Ishikawa (cell line): ENCODE measurements at regions not wholly inside any gene's neighbourhood (a gene's known extent, or its start where the extent isn't known, plus 50 kb on each side); places are given as distances from the start of the nearest gene placed in this dataset.

Experiments used
- CEBPB ChIP-seq: IDR thresholded peaks from 2 replicates; pipeline ENCODE4 v1.6.1; 2012
- CREB1 ChIP-seq: IDR thresholded peaks from 2 replicates; pipeline ENCODE4 v1.6.1; 2012; ENCODE audit warnings: low read depth
- EGR1 ChIP-seq: IDR thresholded peaks from 2 replicates; pipeline ENCODE4 v1.6.1; 2012
- EP300 ChIP-seq: IDR thresholded peaks from 2 replicates; pipeline ENCODE4 v1.6.1; 2012; ENCODE audit warnings: borderline replicate concordance
- FOXM1 ChIP-seq: IDR thresholded peaks from 2 replicates; pipeline ENCODE4 v1.6.1; 2012; ENCODE audit warnings: low read depth, borderline replicate concordance
- NFIC ChIP-seq: IDR thresholded peaks from 2 replicates; pipeline ENCODE4 v1.6.1; 2012
- RAD21 ChIP-seq: IDR thresholded peaks from 2 replicates; pipeline ENCODE4 v1.6.1; 2012; ENCODE audit warnings: low read depth
- REST ChIP-seq: IDR thresholded peaks from 2 replicates; pipeline ENCODE4 v1.6.1; 2012; ENCODE audit warnings: low read depth, mild to moderate bottlenecking
- TAF1 ChIP-seq: IDR thresholded peaks from 2 replicates; pipeline ENCODE4 v1.6.1; 2012; ENCODE audit warnings: low read depth, mild to moderate bottlenecking
- TCF12 ChIP-seq: IDR thresholded peaks from 2 replicates; pipeline ENCODE4 v1.6.1; 2012; ENCODE audit warnings: low read depth
- TEAD4 ChIP-seq: IDR thresholded peaks from 2 replicates; pipeline ENCODE4 v1.6.1; 2012
- YY1 ChIP-seq: IDR thresholded peaks from 2 replicates; pipeline ENCODE4 v1.6.1; 2012; ENCODE audit warnings: low read depth
- ZBTB7A ChIP-seq: IDR thresholded peaks from 2 replicates; pipeline ENCODE4 v1.6.1; 2012; ENCODE audit warnings: low read depth
- TF ChIP-seq, protein P1 (sequence below): IDR thresholded peaks from 2 replicates; pipeline ENCODE4 v1.6.1; 2012
- TF ChIP-seq, protein P2 (sequence below): IDR thresholded peaks from 2 replicates; pipeline ENCODE4 v1.6.1; 2012

- no peak for TF ChIP-seq TEAD4
- TF ChIP-seq TCF12 = no peak
- TF ChIP-seq REST = no peak
- TF ChIP-seq CREB1 = no peak
- TF ChIP-seq EP300 = no peak
- TF ChIP-seq, protein P1, sequence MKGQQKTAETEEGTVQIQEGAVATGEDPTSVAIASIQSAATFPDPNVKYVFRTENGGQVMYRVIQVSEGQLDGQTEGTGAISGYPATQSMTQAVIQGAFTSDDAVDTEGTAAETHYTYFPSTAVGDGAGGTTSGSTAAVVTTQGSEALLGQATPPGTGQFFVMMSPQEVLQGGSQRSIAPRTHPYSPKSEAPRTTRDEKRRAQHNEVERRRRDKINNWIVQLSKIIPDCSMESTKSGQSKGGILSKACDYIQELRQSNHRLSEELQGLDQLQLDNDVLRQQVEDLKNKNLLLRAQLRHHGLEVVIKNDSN = no peak
- no peak for TF ChIP-seq NFIC
- TF ChIP-seq RAD21 = no peak
- TF ChIP-seq ZBTB7A = no peak
- no peak for TF ChIP-seq CEBPB
- TF ChIP-seq TAF1 = no peak
- TF ChIP-seq FOXM1 = no peak
- TF ChIP-seq YY1 = no peak
- no peak for TF ChIP-seq EGR1
- TF ChIP-seq, protein P2, sequence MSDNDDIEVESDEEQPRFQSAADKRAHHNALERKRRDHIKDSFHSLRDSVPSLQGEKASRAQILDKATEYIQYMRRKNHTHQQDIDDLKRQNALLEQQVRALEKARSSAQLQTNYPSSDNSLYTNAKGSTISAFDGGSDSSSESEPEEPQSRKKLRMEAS = no peak
Observed at GRCh38 chr13:37944081-37944868, 74.7 kb upstream of the TRPC4 start.

GRCh38 chr13:37942929-37943328, 73.4 kb upstream of the TRPC4 start:
- TF ChIP-seq TEAD4 = no peak
- no peak for TF ChIP-seq EGR1
- TF ChIP-seq RAD21 = no peak
- TF ChIP-seq EP300 = no peak
- no peak for TF ChIP-seq TAF1
- no peak for TF ChIP-seq ZBTB7A
- no peak for TF ChIP-seq YY1
- no peak for TF ChIP-seq CREB1
- TF ChIP-seq FOXM1 = no peak
- no peak for TF ChIP-seq TCF12
- no peak for TF ChIP-seq REST
- TF ChIP-seq, protein P2 = no peak

DNA sequence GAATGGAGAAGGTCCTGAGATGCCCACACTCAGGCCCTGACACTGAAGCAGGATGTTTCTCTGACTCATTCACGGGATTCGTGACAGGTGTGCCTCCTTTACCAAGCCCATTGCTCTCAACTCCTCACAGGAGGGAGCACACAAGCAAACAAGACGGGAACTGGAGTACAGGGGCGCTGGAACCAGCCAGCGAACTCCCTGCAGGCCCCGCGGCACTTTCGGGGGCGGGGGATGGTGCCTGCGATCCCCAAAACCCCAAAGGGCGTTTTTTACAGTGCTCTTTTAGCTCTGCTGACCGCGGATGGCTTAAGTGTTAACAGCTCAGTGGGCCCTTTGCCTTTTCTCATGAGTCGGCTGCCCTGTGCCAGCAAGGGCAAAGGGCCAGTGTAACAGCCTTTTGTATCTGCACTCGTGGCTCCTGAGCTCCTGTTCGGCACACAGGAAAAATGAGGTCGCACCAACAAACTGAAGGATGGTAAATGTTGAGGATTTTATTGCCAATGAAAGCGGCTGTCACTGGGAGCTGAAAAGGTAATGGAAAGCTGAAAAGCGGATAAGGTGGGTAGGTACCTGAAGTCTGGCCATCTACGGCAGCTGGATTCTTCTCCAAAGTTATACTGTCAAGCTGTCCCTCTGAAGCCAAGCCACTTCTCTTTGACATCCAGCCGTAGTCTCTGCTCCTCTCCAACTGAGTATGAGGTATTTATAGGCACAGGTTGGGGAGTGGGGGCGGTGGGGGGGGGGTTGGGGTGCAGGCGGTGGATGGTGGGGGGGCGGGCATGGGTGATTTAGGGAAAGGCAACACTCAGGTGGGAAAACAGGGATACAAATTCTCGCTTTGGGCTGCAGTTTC, 65.0 kb upstream of the TRPC4 start:
- TF ChIP-seq NFIC (no peak), FOXM1 (no peak), ZBTB7A (no peak), YY1 (no peak), TAF1 (no peak), EP300 (no peak), RAD21 (no peak), CEBPB (no peak), TEAD4 (no peak)
- TF ChIP-seq, protein P1 = no peak
- TF ChIP-seq, protein P2 = no peak

DNA sequence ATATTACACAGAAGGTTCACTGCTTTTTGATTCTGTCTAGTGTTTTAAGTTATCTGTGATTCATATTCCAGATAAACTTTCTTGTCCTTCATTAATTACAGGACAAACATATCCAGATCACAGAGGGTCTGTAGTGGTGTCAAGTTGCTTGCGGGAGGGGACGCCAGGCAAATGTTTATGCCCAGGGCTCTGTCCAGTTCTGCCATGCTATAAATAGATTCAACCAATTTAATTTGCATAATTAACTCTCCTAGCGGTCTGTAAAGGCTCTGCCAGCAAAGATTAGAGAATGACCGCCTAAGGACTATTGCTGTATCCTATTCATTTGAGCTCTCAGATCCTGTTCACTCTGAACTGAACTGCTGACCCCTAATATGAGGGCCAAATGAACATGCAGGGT, 59.7 kb upstream of the TRPC4 start:
- TF ChIP-seq REST (no peak), RAD21 (no peak), ZBTB7A (no peak), NFIC (no peak), EP300 (no peak)
